Erythroblast (primary cell): ENCODE measurements at regions not wholly inside any gene's neighbourhood (a gene's known extent, or its start where the extent isn't known, plus 50 kb on each side); places are given as distances from the start of the nearest gene placed in this dataset.

ENCODE experiments used
- GATA1 ChIP-seq: IDR thresholded peaks from 2 replicates; pipeline ENCODE4 v1.6.1; 2011; ENCODE audit warnings: low read depth, mild to moderate bottlenecking, control low read depth, low read length, moderate library complexity
- POLR2A ChIP-seq: IDR thresholded peaks from 2 replicates; pipeline ENCODE4 v1.6.1; 2011; ENCODE audit warnings: mild to moderate bottlenecking, low read length

DNA sequence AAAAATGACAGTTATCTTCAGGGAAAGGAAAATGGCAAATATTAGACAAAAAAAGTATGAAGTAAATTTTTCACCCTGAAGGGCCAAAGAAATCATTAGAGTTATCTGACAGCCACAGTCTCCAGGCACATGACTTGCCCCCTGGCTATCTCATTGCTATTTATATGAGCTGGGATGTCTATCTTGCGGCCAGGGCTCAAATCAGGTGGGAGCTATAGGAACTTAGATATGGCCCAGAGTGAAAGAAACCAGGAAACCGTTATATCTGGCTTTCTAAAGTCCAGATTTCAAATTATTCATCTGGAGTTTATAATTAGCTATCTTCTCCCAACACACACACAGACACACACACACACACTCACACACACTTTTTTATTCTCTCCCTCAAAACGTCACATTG is 135.3 kb upstream of the EEF1E1 start:
- TF ChIP-seq POLR2A, result no peak
- TF ChIP-seq GATA1, result no peak
